ENCODE measurements at regions not wholly inside any gene's neighbourhood (a gene's known extent, or its start where the extent isn't known, plus 50 kb on each side); places are given as distances from the start of the nearest gene placed in this dataset.

GRCh38 chr7:68446183-68446582 is 1152.1 kb upstream of the AUTS2 start:
- WGBS, 2 donors: 75 to 77% methylated on average over 10 of the region's 10 CpGs
- no peak overlapping the region for H3K27ac ChIP-seq

GRCh38 chr7:68449099-68449498 is 1149.2 kb upstream of the AUTS2 start:
- Histone ChIP-seq H3K27ac (no peak overlapping the region), H3K4me3 (replicated peaks in 1 of 3) (no peak overlapping the region), H3K4me1 (no peaks in the 10 kb centered on the region), H3K9me3 (no peaks in the 10 kb centered on the region), H3K36me3 (no peaks in the 10 kb centered on the region), H3K27me3 (no peaks in the 10 kb centered on the region)
- intact Hi-C loops (cut with DNase I): no loop called here
- DNase-seq: no peak
- TF ChIP-seq, protein P1, sequence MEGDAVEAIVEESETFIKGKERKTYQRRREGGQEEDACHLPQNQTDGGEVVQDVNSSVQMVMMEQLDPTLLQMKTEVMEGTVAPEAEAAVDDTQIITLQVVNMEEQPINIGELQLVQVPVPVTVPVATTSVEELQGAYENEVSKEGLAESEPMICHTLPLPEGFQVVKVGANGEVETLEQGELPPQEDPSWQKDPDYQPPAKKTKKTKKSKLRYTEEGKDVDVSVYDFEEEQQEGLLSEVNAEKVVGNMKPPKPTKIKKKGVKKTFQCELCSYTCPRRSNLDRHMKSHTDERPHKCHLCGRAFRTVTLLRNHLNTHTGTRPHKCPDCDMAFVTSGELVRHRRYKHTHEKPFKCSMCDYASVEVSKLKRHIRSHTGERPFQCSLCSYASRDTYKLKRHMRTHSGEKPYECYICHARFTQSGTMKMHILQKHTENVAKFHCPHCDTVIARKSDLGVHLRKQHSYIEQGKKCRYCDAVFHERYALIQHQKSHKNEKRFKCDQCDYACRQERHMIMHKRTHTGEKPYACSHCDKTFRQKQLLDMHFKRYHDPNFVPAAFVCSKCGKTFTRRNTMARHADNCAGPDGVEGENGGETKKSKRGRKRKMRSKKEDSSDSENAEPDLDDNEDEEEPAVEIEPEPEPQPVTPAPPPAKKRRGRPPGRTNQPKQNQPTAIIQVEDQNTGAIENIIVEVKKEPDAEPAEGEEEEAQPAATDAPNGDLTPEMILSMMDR (IDR thresholded peaks at IDR 0.05): no peak
- 97% methylated on average over 1 of the region's 2 CpGs for WGBS, 2 donors

More at GRCh38 chr7:68446183-68446582, 1152.1 kb upstream of the AUTS2 start:
- intact Hi-C loops (cut with DNase I): no loop called here
- no peaks in the 10 kb centered on the region for H3K27me3 ChIP-seq
- H3K4me1 ChIP-seq: no peaks in the 10 kb centered on the region
- no peak for TF ChIP-seq POLR2A (IDR thresholded peaks at IDR 0.05)
- TF ChIP-seq, protein P1 (IDR thresholded peaks at IDR 0.05): no peak
- no peak for DNase-seq
- no peak overlapping the region for H3K4me3 ChIP-seq (replicated peaks in 1 of 3)
- no peaks in the 10 kb centered on the region for H3K36me3 ChIP-seq
- no peaks in the 10 kb centered on the region for H3K9me3 ChIP-seq

DNA sequence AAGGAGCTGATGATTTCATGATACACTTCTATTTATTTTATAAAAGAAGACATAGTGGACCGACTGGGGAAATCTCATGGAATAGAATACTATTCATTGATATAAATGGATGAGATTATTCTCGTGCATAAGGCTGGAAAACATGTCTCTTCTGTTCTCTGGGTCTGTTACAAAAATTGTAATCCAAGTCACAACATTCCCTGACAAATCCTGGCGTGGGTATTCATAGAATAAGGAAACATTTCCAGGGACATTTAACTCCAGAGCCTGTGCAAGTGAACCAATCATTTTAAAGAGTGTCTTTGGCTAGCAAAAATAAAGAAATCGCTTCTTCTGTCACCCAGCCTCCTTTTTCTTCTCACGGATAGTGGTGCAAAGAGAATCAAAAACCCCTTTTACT is 1148.5 kb upstream of the AUTS2 start:
- no peak for DNase-seq
- no peaks in the 10 kb centered on the region for H3K36me3 ChIP-seq
- no peak overlapping the region for H3K4me3 ChIP-seq (replicated peaks in 1 of 3)
- intact Hi-C loops (cut with DNase I): no loop called here
- no peaks in the 10 kb centered on the region for H3K9me3 ChIP-seq
- WGBS, 2 donors: 81 to 85% methylated on average over 5 of the region's 5 CpGs
- H3K27me3 ChIP-seq: no peaks in the 10 kb centered on the region
- no peak overlapping the region for H3K27ac ChIP-seq
- TF ChIP-seq POLR2A (IDR thresholded peaks at IDR 0.05): no peak
- TF ChIP-seq, protein P1 (IDR thresholded peaks at IDR 0.05): no peak
- no peaks in the 10 kb centered on the region for H3K4me1 ChIP-seq

- no peak for TF ChIP-seq POLR2A (IDR thresholded peaks at IDR 0.05)
- TF ChIP-seq, protein P1 (IDR thresholded peaks at IDR 0.05): no peak
- intact Hi-C loops (cut with DNase I): no loop called here
- H3K9me3 ChIP-seq: no peaks in the 10 kb centered on the region
- no peaks in the 10 kb centered on the region for H3K36me3 ChIP-seq
- 79 to 80% methylated on average over 5 of the region's 5 CpGs for WGBS, 2 donors
- H3K4me1 ChIP-seq: no peaks in the 10 kb centered on the region
- H3K27me3 ChIP-seq: no peaks in the 10 kb centered on the region
- no peak for DNase-seq
- H3K27ac ChIP-seq: no peak overlapping the region
- no peak overlapping the region for H3K4me3 ChIP-seq (replicated peaks in 1 of 3)
These were observed 1143.3 kb upstream of the AUTS2 start for GRCh38 chr7:68454931-68455330.

DNA sequence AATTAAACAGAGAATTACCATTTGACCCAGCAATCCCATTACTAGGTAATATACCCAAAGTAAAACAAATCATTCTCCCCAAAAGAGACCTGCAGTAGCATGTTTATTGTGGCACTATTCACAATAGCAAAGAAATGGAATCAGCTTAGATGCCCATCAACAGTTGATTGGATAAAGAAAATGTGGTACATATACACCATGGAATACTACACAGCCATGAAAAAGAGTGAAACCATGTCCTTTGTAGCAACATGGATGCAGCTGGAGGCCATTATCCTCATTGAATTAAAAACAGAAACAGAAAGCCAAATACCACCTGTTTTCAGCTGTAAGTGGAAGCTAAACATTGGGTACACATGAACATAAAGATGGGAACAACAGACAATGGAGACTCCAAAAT is 1141.8 kb upstream of the AUTS2 start:
- H3K36me3 ChIP-seq: no peaks in the 10 kb centered on the region
- H3K27me3 ChIP-seq: no peaks in the 10 kb centered on the region
- H3K9me3 ChIP-seq: no peaks in the 10 kb centered on the region
- no peak for TF ChIP-seq POLR2A (IDR thresholded peaks at IDR 0.05)
- TF ChIP-seq, protein P1 (IDR thresholded peaks at IDR 0.05): no peak
- no peak for DNase-seq
- intact Hi-C loops (cut with DNase I): no loop called here
- no peak overlapping the region for H3K27ac ChIP-seq
- no peaks in the 10 kb centered on the region for H3K4me1 ChIP-seq
- H3K4me3 ChIP-seq (replicated peaks in 1 of 3): no peak overlapping the region
